Naive thymus-derived CD8-positive, alpha-beta T cell (primary cell): ENCODE measurements at regions not wholly inside any gene's neighbourhood (a gene's known extent, or its start where the extent isn't known, plus 50 kb on each side); places are given as distances from the start of the nearest gene placed in this dataset.
A peak's percentile ranks its signal among the peaks of the same experiment; 100 is the strongest.
"Not testable (repeated sequence)": the region's sequence is repeated elsewhere in the genome, so short reads cannot be mapped to it uniquely, and the experiment has no call there.

Source experiments
- ATAC-seq, 2 donors: fragments of 150-1000 bp; cut with Tn5 transposase in 1 of 2; sonication (Bioruptor Pico), chemical (Tn5 transposase) in 1 of 2; 1 replicate in 1 of 2; 2 replicates in 1 of 2; pipeline ENCODE4 v1.10.0; 2021; ENCODE audit warnings: mild to moderate bottlenecking in 2 of 2, moderate library complexity in 2 of 2
- POLR2A ChIA-PET: fragments of 350-600 bp; sonication (Branson Sonifier 250); formaldehyde crosslinking; loops from one replicate; lab custom pipeline; 2021; ENCODE audit warnings: antibody characterized with exemption; lab: Charles Lee
- DNase-seq, 10 donors: peaks; one replicate each; pipeline versions ENCODE4 v3.0.0 to v3.0.0-alpha.2; 2020 to 2022
- H3K27ac Mint-ChIP-seq, 10 donors: one replicate each; pipeline ENCODE4 v1.8.0; 2020 to 2022; ENCODE audit warnings: mild to moderate bottlenecking in 10 of 10, mixed read lengths in 10 of 10, moderate library complexity in 4 of 10, inconsistent platforms in 1 of 10
- H3K27me3 Mint-ChIP-seq, 5 donors: one replicate each; pipeline ENCODE4 v1.8.0; 2021 to 2022; ENCODE audit warnings: mixed read lengths in 5 of 5
- H3K36me3 Mint-ChIP-seq, 3 donors: one replicate each; pipeline ENCODE4 v1.8.0; 2020 to 2022; ENCODE audit warnings: mixed read lengths in 3 of 3, mild to moderate bottlenecking in 2 of 3, inconsistent platforms in 1 of 3
- H3K4me1 Mint-ChIP-seq, 4 donors: one replicate each; pipeline ENCODE4 v1.8.0; 2021 to 2022; ENCODE audit warnings: mixed read lengths in 4 of 4
- H3K4me3 Mint-ChIP-seq, 10 donors: one replicate each; pipeline ENCODE4 v1.8.0; 2020 to 2022; ENCODE audit warnings: mild to moderate bottlenecking in 10 of 10, mixed read lengths in 10 of 10, moderate library complexity in 6 of 10, inconsistent platforms in 1 of 10
- H3K9me3 Mint-ChIP-seq, 9 donors: one replicate each; pipeline ENCODE4 v1.8.0; 2020 to 2022; ENCODE audit warnings: mixed read lengths in 9 of 9, mild to moderate bottlenecking in 3 of 9, inconsistent platforms in 1 of 9, moderate library complexity in 1 of 9

GRCh38 chr11:41612415-41612814 lies 153.0 kb upstream of the LRRC4C start:
- DNase-seq (no peak), ATAC-seq (no peak)
- Mint-ChIP-seq H3K9me3 (peaks cover 6 to 41% (median 12%) of the 10 kb centered on the region in 9 donors), H3K4me3 (no peak overlapping the region), H3K36me3 (no peaks in the 10 kb centered on the region), H3K27ac (no peak overlapping the region), H3K27me3 (no peaks in the 10 kb centered on the region), H3K4me1 (no peaks in the 10 kb centered on the region)
- POLR2A ChIA-PET, result no interaction called here

- ATAC-seq (no peak), DNase-seq (no peak)
- Mint-ChIP-seq H3K9me3 (peaks cover 9 to 41% (median 12%) of the 10 kb centered on the region in 9 donors), H3K4me3 (no peak overlapping the region), H3K27me3 (no peaks in the 10 kb centered on the region), H3K4me1 (no peaks in the 10 kb centered on the region), H3K36me3 (no peaks in the 10 kb centered on the region), H3K27ac (no peak overlapping the region)
- POLR2A ChIA-PET, result no interaction called here
These were observed 153.9 kb upstream of the LRRC4C start for GRCh38 chr11:41613326-41613725.

GRCh38 chr11:41622707-41623359 lies 163.4 kb upstream of the LRRC4C start:
- Mint-ChIP-seq H3K4me3 (no peak overlapping the region), H3K27ac (no peak overlapping the region), H3K36me3 (peaks cover 0 to 4% (median 0%) of the 10 kb centered on the region in 3 donors), H3K9me3 (peaks cover 0 to 44% (median 14%) of the 10 kb centered on the region in 9 donors), H3K4me1 (no peaks in the 10 kb centered on the region), H3K27me3 (no peaks in the 10 kb centered on the region)
- POLR2A ChIA-PET, result no interaction called here
- DNase-seq (no peak), ATAC-seq (no peak)

GRCh38 chr11:41659985-41660384 lies 200.5 kb upstream of the LRRC4C start:
- DNase-seq (no peak), ATAC-seq (no peak)
- no peaks in the 10 kb centered on the region for H3K27me3 Mint-ChIP-seq
- peaks cover 0 to 8% (median 0%) of the 10 kb centered on the region in 3 donors for H3K36me3 Mint-ChIP-seq
- POLR2A ChIA-PET, result no interaction called here
- H3K4me3 Mint-ChIP-seq, result no peak overlapping the region
- H3K4me1 Mint-ChIP-seq, result no peaks in the 10 kb centered on the region
- peaks cover 3 to 46% (median 24%) of the 10 kb centered on the region in 9 donors for H3K9me3 Mint-ChIP-seq
- H3K27ac Mint-ChIP-seq, result peak overlapping the region in 1 of 10 donors; percentile 46

- Mint-ChIP-seq H3K4me3 (no peak overlapping the region), H3K27ac (no peak overlapping the region), H3K4me1 (no peaks in the 10 kb centered on the region), H3K36me3 (peaks cover 0 to 4% (median 0%) of the 10 kb centered on the region in 3 donors), H3K9me3 (peaks cover 3 to 42% (median 19%) of the 10 kb centered on the region in 9 donors), H3K27me3 (no peaks in the 10 kb centered on the region)
- POLR2A ChIA-PET, result no interaction called here
- no peak for ATAC-seq
- no peak for DNase-seq
These were observed 201.1 kb upstream of the LRRC4C start for GRCh38 chr11:41660585-41660984.

GRCh38 chr11:41665441-41666360 lies 206.2 kb upstream of the LRRC4C start:
- Mint-ChIP-seq H3K27ac (no peak overlapping the region), H3K27me3 (no peaks in the 10 kb centered on the region), H3K9me3 (peaks cover 0 to 42% (median 14%) of the 10 kb centered on the region in 9 donors), H3K4me1 (no peaks in the 10 kb centered on the region), H3K36me3 (no peaks in the 10 kb centered on the region), H3K4me3 (no peak overlapping the region)
- no peak for ATAC-seq
- POLR2A ChIA-PET, result no interaction called here
- DNase-seq, result no peak

- H3K27ac Mint-ChIP-seq, result no peak overlapping the region
- no peaks in the 10 kb centered on the region for H3K4me1 Mint-ChIP-seq
- ATAC-seq (no peak), DNase-seq (no peak)
- H3K9me3 Mint-ChIP-seq, result peaks cover 0 to 42% (median 19%) of the 10 kb centered on the region in 9 donors
- POLR2A ChIA-PET, result no interaction called here
- no peak overlapping the region for H3K4me3 Mint-ChIP-seq
- H3K27me3 Mint-ChIP-seq, result no peaks in the 10 kb centered on the region
- no peaks in the 10 kb centered on the region for H3K36me3 Mint-ChIP-seq
These were observed 207.7 kb upstream of the LRRC4C start for GRCh38 chr11:41666951-41667653.

GRCh38 chr11:41675205-41675604 lies 215.8 kb upstream of the LRRC4C start:
- DNase-seq (no peak), ATAC-seq (no peak)
- H3K9me3 Mint-ChIP-seq, result peaks cover 0 to 27% (median 5%) of the 10 kb centered on the region in 9 donors
- no peaks in the 10 kb centered on the region for H3K4me1 Mint-ChIP-seq
- peaks cover 0 to 5% (median 0%) of the 10 kb centered on the region in 3 donors for H3K36me3 Mint-ChIP-seq
- H3K4me3 Mint-ChIP-seq, result no peak overlapping the region
- H3K27me3 Mint-ChIP-seq, result no peaks in the 10 kb centered on the region
- H3K27ac Mint-ChIP-seq, result no peak overlapping the region
- POLR2A ChIA-PET, result no interaction called here

GRCh38 chr11:41713030-41713429 lies 253.6 kb upstream of the LRRC4C start:
- POLR2A ChIA-PET, result no interaction called here
- Mint-ChIP-seq H3K36me3 (peaks cover 0 to 1% (median 0%) of the 10 kb centered on the region in 3 donors), H3K4me1 (no peaks in the 10 kb centered on the region), H3K27me3 (no peaks in the 10 kb centered on the region), H3K4me3 (no peak overlapping the region), H3K27ac (no peak overlapping the region), H3K9me3 (peaks cover 5 to 37% (median 15%) of the 10 kb centered on the region in 9 donors)
- no peak for ATAC-seq
- no peak for DNase-seq

- POLR2A ChIA-PET, result no interaction called here
- Mint-ChIP-seq H3K9me3 (peaks cover 7 to 37% (median 15%) of the 10 kb centered on the region in 9 donors), H3K36me3 (peaks cover 0 to 1% (median 0%) of the 10 kb centered on the region in 3 donors), H3K4me3 (no peak overlapping the region), H3K27ac (no peak overlapping the region), H3K27me3 (no peaks in the 10 kb centered on the region), H3K4me1 (no peaks in the 10 kb centered on the region)
- ATAC-seq, result no peak
- no peak for DNase-seq
These were observed 254.6 kb upstream of the LRRC4C start for GRCh38 chr11:41714101-41714500.

GRCh38 chr11:41716862-41717261 lies 257.4 kb upstream of the LRRC4C start:
- Mint-ChIP-seq H3K36me3 (no peaks in the 10 kb centered on the region), H3K27me3 (no peaks in the 10 kb centered on the region), H3K4me3 (no peak overlapping the region), H3K4me1 (no peaks in the 10 kb centered on the region), H3K27ac (no peak overlapping the region), H3K9me3 (peaks cover 7 to 44% (median 13%) of the 10 kb centered on the region in 9 donors)
- DNase-seq (no peak), ATAC-seq (no peak)
- POLR2A ChIA-PET, result no interaction called here

GRCh38 chr11:41720761-41721160 lies 261.3 kb upstream of the LRRC4C start:
- POLR2A ChIA-PET, result no interaction called here
- Mint-ChIP-seq H3K27me3 (no peaks in the 10 kb centered on the region), H3K36me3 (no peaks in the 10 kb centered on the region), H3K4me3 (no peak overlapping the region), H3K27ac (no peak overlapping the region), H3K9me3 (peaks cover 7 to 52% (median 22%) of the 10 kb centered on the region in 9 donors), H3K4me1 (no peaks in the 10 kb centered on the region)
- ATAC-seq, result no peak
- no peak for DNase-seq

GRCh38 chr11:41728161-41728560 lies 268.7 kb upstream of the LRRC4C start:
- H3K4me3 Mint-ChIP-seq, H3K36me3 Mint-ChIP-seq, H3K27me3 Mint-ChIP-seq, H3K4me1 Mint-ChIP-seq, POLR2A ChIA-PET, H3K27ac Mint-ChIP-seq, DNase-seq, ATAC-seq: not testable (repeated sequence)
- H3K9me3 Mint-ChIP-seq, result peaks cover 0 to 48% (median 24%) of the 10 kb centered on the region in 9 donors
